ENCODE measurements at regions not wholly inside any gene's neighbourhood (a gene's known extent, or its start where the extent isn't known, plus 50 kb on each side); places are given as distances from the start of the nearest gene placed in this dataset.

GRCh38 chr6:88290411-88290810 lies 124.3 kb upstream of the CNR1 start:
- BruUV-seq (replicated peaks), result no TSS peak
- Histone ChIP-seq H3K4me1 (ENCODE audit: control insufficient read depth, insufficient read depth, low read length) (no peaks in the 10 kb centered on the region), H3K79me2 (ENCODE audit: control insufficient read depth, insufficient read depth, low read length) (no peaks in the 10 kb centered on the region), H4K20me1 (ENCODE audit: control insufficient read depth, insufficient read depth) (no peaks in the 10 kb centered on the region), H3K4me3 (no peak overlapping the region), H3K36me3 (ENCODE audit: control insufficient read depth in 2 of 2, insufficient read depth in 2 of 2, low read length in 1 of 2) (no peaks in the 10 kb centered on the region), H2AFZ (ENCODE audit: control insufficient read depth, low read depth, low read length) (no peak overlapping the region), H3K9ac (ENCODE audit: control insufficient read depth, insufficient read depth, low read length) (no peak overlapping the region), H3K4me2 (ENCODE audit: control insufficient read depth, insufficient read depth) (no peak overlapping the region), H3K27me3 (replicated peaks in 1 of 2; ENCODE audit: control insufficient read depth in 2 of 2, insufficient read depth in 2 of 2, low read length in 1 of 2) (no peaks in the 10 kb centered on the region), H3K9me3 (replicated peaks; ENCODE audit: control insufficient read depth, insufficient read depth, low read length) (peaks cover 8% of the 10 kb centered on the region), H3K27ac (ENCODE audit: control insufficient read depth, insufficient read depth) (no peak overlapping the region)
- 27% methylated on average over 2 of the region's 2 CpGs for WGBS (ENCODE audit: insufficient coverage, insufficient replicate concordance, low lambda C conversion rate, missing lambda C conversion rate)
- in situ Hi-C loops (cut with MboI) (no loop called here), intact Hi-C loops (cut with micrococcal nuclease; ENCODE audit: unreplicated experiment) (no loop called here)
- DNase-seq (ENCODE audit: low read depth, low spot score) (peak; percentile 9), ATAC-seq (peak; percentile 61), FAIRE-seq (no peak)
- ChIA-PET POLR2A (no interaction called here), CTCF (interaction anchor here (0.5 to 0.6 kb wide), 2 partner anchors 359 to 1503 kb away, joined by 3 read pairs; no protein-coding TSS in a partner anchor), RAD21 (ENCODE audit: unreplicated experiment) (interaction anchor here (0.8 to 0.9 kb wide), 2 partner anchors 20 to 472 kb away, joined by 3 read pairs; no protein-coding TSS in a partner anchor), SMC1A (ENCODE audit: uncharacterized antibody, unreplicated experiment) (interaction anchor here (0.7 kb wide), 1 partner anchor 360 kb away, joined by 3 read pairs; no protein-coding TSS in a partner anchor)
- TF ChIP-seq ZSCAN29 (IDR thresholded peaks at IDR 0.05) (no peak), GATAD2B (conservative IDR thresholded peaks at IDR 0.05; ENCODE audit: low read depth) (no peak), ZBTB4 (CRISPR knock-in tag; IDR thresholded peaks at IDR 0.05) (no peak), NFXL1 (IDR thresholded peaks at IDR 0.05; ENCODE audit: borderline replicate concordance) (no peak), RB1 (IDR thresholded peaks at IDR 0.05; ENCODE audit: borderline replicate concordance) (no peak), E2F8 (IDR thresholded peaks at IDR 0.05; ENCODE audit: low read depth, partially characterized antibody) (no peak), BACH1 (IDR thresholded peaks at IDR 0.05; ENCODE audit: borderline replicate concordance) (no peak), BHLHE40 (IDR thresholded peaks at IDR 0.05; ENCODE audit: borderline replicate concordance in 1 of 2, low read depth in 2 of 2, low read length in 1 of 2) (peak in 1 of 2 experiments; percentile 80; a peak in 2 of 4 replicates), MTA2 (IDR thresholded peaks at IDR 0.05; ENCODE audit: low read depth) (peak; percentile 86), SREBF1 (IDR thresholded peaks at IDR 0.05; ENCODE audit: low read length) (no peak), IRF4 (IDR thresholded peaks at IDR 0.05; ENCODE audit: low read depth, low read length) (no peak), IKZF1 (conservative IDR thresholded peaks at IDR 0.05) (peak; percentile 26; the same call in 1 of the 2 replicates), IKZF2 (IDR thresholded peaks at IDR 0.05) (peak in 1 of 2 experiments; percentile 39; a peak in 1 of 4 replicates), TBL1XR1 (IDR thresholded peaks at IDR 0.05; ENCODE audit: low read depth, low read length) (no peak), NKRF (conservative IDR thresholded peaks at IDR 0.05) (no peak), SMAD1 (IDR thresholded peaks at IDR 0.05; ENCODE audit: low read depth, partially characterized antibody) (no peak), SIX5 (IDR thresholded peaks at IDR 0.05; ENCODE audit: low read depth, low read length, severe bottlenecking) (no peak), SMARCA5 (IDR thresholded peaks at IDR 0.05) (no peak), MXI1 (IDR thresholded peaks at IDR 0.05; ENCODE audit: low read depth, low read length) (no peak)
